GM08714 (cell line): ENCODE measurements at regions not wholly inside any gene's neighbourhood (a gene's known extent, or its start where the extent isn't known, plus 50 kb on each side); places are given as distances from the start of the nearest gene placed in this dataset.

Experiments used
- H3K4me3 ChIP-seq: fragments of 200-500 bp; sonication (Bioruptor generic); 2 replicates; pipeline ENCODE4 v1.5.1; 2014; ENCODE audit warnings: mild to moderate bottlenecking, low read length, inconsistent platforms
- ZNF274 ChIP-seq: IDR thresholded peaks from 2 replicates; pipeline ENCODE4 v1.6.1; 2012; ENCODE audit warnings: mild to moderate bottlenecking, low read depth, low read length

- H3K4me3 ChIP-seq, result no peak overlapping the region
- TF ChIP-seq ZNF274, result no peak
These were observed 330.6 kb upstream of the SKOR2 start for GRCh38 chr18:47582093-47582492.

- no peak overlapping the region for H3K4me3 ChIP-seq
- TF ChIP-seq ZNF274, result no peak
These were observed 326.1 kb upstream of the SKOR2 start for GRCh38 chr18:47577520-47577919.

GRCh38 chr18:47574966-47575365 is 323.5 kb upstream of the SKOR2 start:
- H3K4me3 ChIP-seq, result no peak overlapping the region
- TF ChIP-seq ZNF274, result no peak

GRCh38 chr18:47571957-47572356 is 320.5 kb upstream of the SKOR2 start:
- no peak for TF ChIP-seq ZNF274
- H3K4me3 ChIP-seq, result no peak overlapping the region

- no peak overlapping the region for H3K4me3 ChIP-seq
- no peak for TF ChIP-seq ZNF274
These were observed 315.3 kb upstream of the SKOR2 start for GRCh38 chr18:47566809-47567208.

GRCh38 chr18:47560723-47561715 is 309.6 kb upstream of the SKOR2 start:
- TF ChIP-seq ZNF274, result no peak
- no peak overlapping the region for H3K4me3 ChIP-seq

- no peak for TF ChIP-seq ZNF274
- H3K4me3 ChIP-seq, result no peak overlapping the region
These were observed 306.8 kb upstream of the SKOR2 start for GRCh38 chr18:47558110-47558750.

- no peak for TF ChIP-seq ZNF274
- H3K4me3 ChIP-seq, result no peak overlapping the region
These were observed 305.7 kb upstream of the SKOR2 start for GRCh38 chr18:47557160-47557559.

GRCh38 chr18:47552783-47553182 is 301.3 kb upstream of the SKOR2 start:
- TF ChIP-seq ZNF274, result no peak

GRCh38 chr18:47550611-47551010 is 299.2 kb upstream of the SKOR2 start:
- TF ChIP-seq ZNF274, result no peak
- no peak overlapping the region for H3K4me3 ChIP-seq

More at GRCh38 chr18:47552783-47553182, 301.3 kb upstream of the SKOR2 start:
- H3K4me3 ChIP-seq, result no peak overlapping the region

- TF ChIP-seq ZNF274, result no peak
These were observed 297.6 kb upstream of the SKOR2 start for GRCh38 chr18:47549021-47549540.

GRCh38 chr18:47547539-47548202 is 296.2 kb upstream of the SKOR2 start:
- no peak overlapping the region for H3K4me3 ChIP-seq
- TF ChIP-seq ZNF274, result no peak

More at GRCh38 chr18:47549021-47549540, 297.6 kb upstream of the SKOR2 start:
- no peak overlapping the region for H3K4me3 ChIP-seq

GRCh38 chr18:47545613-47546012 is 294.2 kb upstream of the SKOR2 start:
- TF ChIP-seq ZNF274, result no peak
- no peak overlapping the region for H3K4me3 ChIP-seq

GRCh38 chr18:47543080-47543479 is 291.6 kb upstream of the SKOR2 start:
- no peak for TF ChIP-seq ZNF274
- H3K4me3 ChIP-seq, result no peak overlapping the region
